Muscle layer of colon (tissue), 2 donors: ENCODE measurements at regions not wholly inside any gene's neighbourhood (a gene's known extent, or its start where the extent isn't known, plus 50 kb on each side); places are given as distances from the start of the nearest gene placed in this dataset.

ENCODE experiments used
- H3K27ac ChIP-seq: one replicate; pipeline ENCODE4 v1.7.0; 2013; ENCODE audit warnings: low read depth, mild to moderate bottlenecking, low read length, moderate library complexity
- H3K27me3 ChIP-seq, 2 donors: one replicate each; pipeline ENCODE4 v1.7.0; 2013; ENCODE audit warnings: low read length in 2 of 2, mild to moderate bottlenecking in 2 of 2; ENCODE audit not compliant: insufficient read depth in 2 of 2, control insufficient read depth in 1 of 2
- H3K36me3 ChIP-seq: one replicate; pipeline ENCODE4 v1.7.0; 2013; ENCODE audit warnings: mild to moderate bottlenecking, low read length; ENCODE audit not compliant: insufficient read depth
- H3K4me1 ChIP-seq: one replicate; pipeline ENCODE4 v1.7.0; 2013; ENCODE audit warnings: mild to moderate bottlenecking, low read length; ENCODE audit not compliant: insufficient read depth
- H3K4me3 ChIP-seq, 2 donors: one replicate each; pipeline ENCODE4 v1.7.0; 2013; ENCODE audit warnings: low read length in 2 of 2, low read depth in 1 of 2, mild to moderate bottlenecking in 1 of 2, moderate library complexity in 1 of 2
- H3K9ac ChIP-seq: one replicate; pipeline ENCODE4 v1.7.0; 2013; ENCODE audit warnings: low read length
- H3K9me3 ChIP-seq: one replicate; pipeline ENCODE4 v1.7.0; 2013; ENCODE audit warnings: mild to moderate bottlenecking, low read length
- donor health status: abdominal sarcoma.
- donor health status: Adenocarcinoma of cecum.

DNA sequence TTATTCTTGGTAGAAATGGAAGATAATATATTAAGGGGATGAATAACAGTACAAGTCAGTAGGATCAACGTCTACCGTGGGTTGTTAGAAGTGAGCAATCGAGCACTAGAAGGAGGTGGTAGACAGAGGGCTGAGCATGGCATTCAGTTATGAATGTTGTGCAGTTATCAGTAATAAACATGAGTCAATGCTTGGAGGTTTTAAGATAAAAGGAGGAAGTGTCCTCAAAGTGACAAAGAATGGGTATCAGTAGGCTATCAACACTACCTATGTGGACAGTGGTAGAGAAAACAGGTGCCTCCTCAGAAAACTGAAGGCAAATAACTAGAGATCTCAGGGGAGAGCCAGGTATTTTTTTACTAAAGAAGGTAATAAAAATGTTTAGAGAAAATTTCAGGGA, 1607.0 kb downstream of the PCDH9 start:
- no peak overlapping the region for H3K27ac ChIP-seq
- H3K36me3 ChIP-seq = no peaks in the 10 kb centered on the region
- no peaks in the 10 kb centered on the region for H3K27me3 ChIP-seq
- no peak overlapping the region for H3K9ac ChIP-seq
- no peak overlapping the region for H3K4me3 ChIP-seq
- H3K4me1 ChIP-seq = no peaks in the 10 kb centered on the region
- H3K9me3 ChIP-seq = no peaks in the 10 kb centered on the region

DNA sequence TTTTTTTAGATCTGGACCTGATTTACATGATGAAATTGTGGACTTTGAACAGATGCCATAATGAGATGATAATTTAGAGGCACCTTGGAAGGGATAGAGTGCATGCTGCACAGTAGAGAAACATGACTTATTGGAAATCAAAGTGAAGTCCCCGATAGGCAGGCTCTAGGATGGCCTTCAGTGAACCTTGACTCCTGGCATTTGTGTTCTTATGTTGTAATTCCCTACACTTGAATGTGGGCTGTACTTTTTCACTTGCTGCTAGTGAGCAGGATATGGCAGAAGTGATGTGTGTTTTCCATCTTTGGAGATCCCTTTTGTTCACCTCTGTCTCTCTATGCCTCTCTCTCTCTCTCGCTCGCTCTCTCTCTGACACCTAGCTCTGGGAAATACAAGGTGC, 1614.6 kb downstream of the PCDH9 start:
- no peak overlapping the region for H3K9ac ChIP-seq
- H3K27me3 ChIP-seq = no peaks in the 10 kb centered on the region
- H3K9me3 ChIP-seq = no peaks in the 10 kb centered on the region
- H3K36me3 ChIP-seq = no peaks in the 10 kb centered on the region
- no peaks in the 10 kb centered on the region for H3K4me1 ChIP-seq
- H3K27ac ChIP-seq = no peak overlapping the region
- no peak overlapping the region for H3K4me3 ChIP-seq

DNA sequence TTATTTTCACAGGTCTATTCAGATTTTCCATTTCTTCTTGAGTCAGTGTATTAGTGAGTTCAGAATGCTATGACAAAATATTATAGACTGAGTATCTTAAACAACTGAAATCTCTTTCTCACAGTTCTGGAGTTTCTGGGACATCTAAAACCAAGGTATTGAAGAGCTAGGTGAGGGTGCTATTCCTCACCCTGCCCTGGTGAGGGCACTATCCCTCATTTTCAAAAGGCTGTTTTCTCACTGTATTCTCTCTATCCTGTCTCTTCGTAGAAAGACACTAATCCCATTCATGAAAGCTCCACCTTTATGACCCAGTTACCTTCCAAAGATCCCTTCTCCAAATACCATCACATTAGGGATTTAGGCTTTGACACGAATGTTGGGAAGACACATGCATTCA, 1617.1 kb downstream of the PCDH9 start:
- no peaks in the 10 kb centered on the region for H3K9me3 ChIP-seq
- no peaks in the 10 kb centered on the region for H3K27me3 ChIP-seq
- no peak overlapping the region for H3K9ac ChIP-seq
- no peaks in the 10 kb centered on the region for H3K36me3 ChIP-seq
- no peak overlapping the region for H3K27ac ChIP-seq
- no peak overlapping the region for H3K4me3 ChIP-seq
- no peaks in the 10 kb centered on the region for H3K4me1 ChIP-seq

DNA sequence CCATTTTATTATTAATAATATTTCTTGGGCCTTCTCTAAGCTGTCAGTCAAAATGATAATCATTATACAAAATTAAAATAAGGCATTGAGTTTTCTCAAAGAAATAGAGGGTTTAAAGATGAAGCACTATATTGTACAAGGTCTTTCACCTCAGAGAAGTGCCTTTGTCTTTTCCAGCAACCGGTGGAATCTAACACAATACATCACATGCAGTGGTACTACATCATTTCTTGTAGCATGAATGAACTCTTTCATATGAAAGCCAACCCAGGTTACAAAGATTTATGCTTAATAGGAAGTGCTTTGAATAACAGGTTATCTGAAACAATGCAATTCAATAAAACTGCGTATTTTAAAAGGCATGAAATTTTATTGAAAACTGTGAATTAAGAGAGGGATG, 1620.8 kb downstream of the PCDH9 start:
- no peaks in the 10 kb centered on the region for H3K4me1 ChIP-seq
- H3K4me3 ChIP-seq = no peak overlapping the region
- no peak overlapping the region for H3K27ac ChIP-seq
- H3K27me3 ChIP-seq = no peaks in the 10 kb centered on the region
- H3K9ac ChIP-seq = no peak overlapping the region
- no peaks in the 10 kb centered on the region for H3K9me3 ChIP-seq
- no peaks in the 10 kb centered on the region for H3K36me3 ChIP-seq

DNA sequence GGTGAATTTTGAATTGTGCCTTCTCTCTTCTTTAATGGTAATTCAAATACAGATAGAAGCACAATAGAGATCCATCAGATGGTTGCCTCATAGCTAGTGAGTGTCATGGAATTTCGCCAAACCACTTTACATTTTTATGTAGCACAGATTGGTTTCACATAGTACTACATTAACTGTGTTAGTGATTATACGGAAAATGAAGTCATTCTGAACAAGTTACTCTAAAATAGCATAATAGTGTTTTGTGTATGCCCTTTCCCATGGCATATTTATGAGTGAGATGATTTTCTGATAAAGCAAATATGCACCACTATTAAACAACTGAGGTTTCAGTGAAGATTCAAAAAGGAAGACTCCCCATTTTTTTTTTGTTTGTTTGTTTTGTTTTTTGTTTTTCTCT, 1623.5 kb downstream of the PCDH9 start:
- no peak overlapping the region for H3K27ac ChIP-seq
- H3K36me3 ChIP-seq = no peaks in the 10 kb centered on the region
- no peaks in the 10 kb centered on the region for H3K27me3 ChIP-seq
- H3K9me3 ChIP-seq = no peaks in the 10 kb centered on the region
- H3K4me1 ChIP-seq = no peaks in the 10 kb centered on the region
- no peak overlapping the region for H3K9ac ChIP-seq
- H3K4me3 ChIP-seq = no peak overlapping the region

DNA sequence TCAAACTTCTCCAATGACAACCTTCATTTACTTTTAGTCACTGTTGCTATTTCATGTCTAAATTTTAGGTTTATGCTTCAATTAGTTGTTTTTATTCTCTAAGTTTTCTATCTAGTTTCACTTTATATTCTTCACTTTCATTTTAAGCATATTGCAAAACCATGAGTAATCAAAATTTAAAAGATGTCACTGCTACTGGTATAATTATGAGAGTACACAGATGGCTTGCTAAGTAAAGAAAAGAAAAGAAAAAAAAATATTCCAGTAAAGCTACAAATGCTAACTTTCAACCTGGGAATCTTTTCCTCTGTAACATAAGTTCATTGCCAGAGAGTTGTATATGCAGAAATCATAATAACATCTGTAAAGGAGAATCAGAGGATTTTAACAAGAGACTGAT, 1624.7 kb downstream of the PCDH9 start:
- Histone ChIP-seq H3K9me3 (no peaks in the 10 kb centered on the region), H3K9ac (no peak overlapping the region), H3K27ac (no peak overlapping the region), H3K4me3 (no peak overlapping the region), H3K27me3 (no peaks in the 10 kb centered on the region), H3K4me1 (no peaks in the 10 kb centered on the region), H3K36me3 (no peaks in the 10 kb centered on the region)

DNA sequence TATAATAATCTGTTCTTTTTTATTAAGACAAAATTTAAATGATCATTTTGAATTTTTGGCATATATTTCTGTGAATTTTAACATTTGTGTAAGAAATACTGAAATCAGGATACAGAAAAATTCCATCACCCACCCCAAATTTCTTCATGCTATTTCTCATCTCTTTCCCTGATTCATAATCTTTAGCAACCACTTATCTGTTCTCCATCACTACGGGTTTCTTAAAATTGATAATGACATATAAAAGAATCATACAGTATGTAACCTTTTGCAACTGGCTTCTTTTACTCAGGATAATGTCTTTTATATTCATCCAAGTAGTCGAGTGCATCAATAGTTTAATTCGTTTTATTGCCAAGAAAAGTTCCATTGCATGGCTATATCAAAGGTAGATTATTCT, 1627.0 kb downstream of the PCDH9 start:
- Histone ChIP-seq H3K27me3 (no peaks in the 10 kb centered on the region), H3K9ac (no peak overlapping the region), H3K4me1 (no peaks in the 10 kb centered on the region), H3K4me3 (no peak overlapping the region), H3K36me3 (no peaks in the 10 kb centered on the region), H3K9me3 (no peaks in the 10 kb centered on the region), H3K27ac (no peak overlapping the region)

DNA sequence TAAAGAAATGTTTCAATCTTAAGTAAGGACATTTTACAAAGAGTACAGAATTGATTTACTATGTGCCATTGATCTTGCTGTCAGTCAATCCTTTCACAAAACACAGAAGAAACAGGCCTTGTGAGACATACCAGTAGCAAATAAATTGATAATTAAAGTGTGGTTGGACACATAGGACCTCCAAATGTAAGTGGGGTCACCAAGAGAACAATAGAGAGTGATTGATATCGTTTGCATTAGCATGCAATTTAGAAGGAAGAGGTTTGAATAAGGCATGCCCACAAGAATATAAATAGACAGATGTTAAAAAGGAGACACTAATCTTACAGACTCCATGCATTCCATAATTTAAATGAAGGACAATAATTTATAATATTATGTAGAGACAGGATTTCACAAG, 1628.3 kb downstream of the PCDH9 start:
- H3K4me3 ChIP-seq = no peak overlapping the region

DNA sequence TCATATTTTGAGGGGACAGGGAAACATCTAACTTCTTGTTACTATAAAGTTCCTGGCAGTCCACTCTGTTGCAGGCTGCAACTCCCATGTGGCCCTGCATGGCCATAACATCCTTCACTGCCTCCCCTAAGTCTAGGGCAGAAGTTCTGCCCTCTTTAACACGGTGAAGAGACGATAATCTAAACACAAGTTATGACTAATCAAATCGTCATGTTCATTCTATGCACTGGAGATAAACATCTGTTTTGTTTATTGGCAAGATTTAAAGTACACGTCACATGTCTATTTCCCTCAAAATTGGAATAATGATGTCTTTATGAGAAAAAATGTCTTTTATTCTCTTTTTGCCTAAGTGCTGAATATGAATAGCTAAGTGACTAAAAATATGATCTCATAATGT, 1629.4 kb downstream of the PCDH9 start:
- Histone ChIP-seq H3K27me3 (no peaks in the 10 kb centered on the region), H3K4me1 (no peaks in the 10 kb centered on the region), H3K36me3 (no peaks in the 10 kb centered on the region), H3K4me3 (no peak overlapping the region), H3K27ac (no peak overlapping the region), H3K9me3 (no peaks in the 10 kb centered on the region), H3K9ac (no peak overlapping the region)

More for the DNA sequence above, 1628.3 kb downstream of the PCDH9 start:
- H3K9me3 ChIP-seq = no peaks in the 10 kb centered on the region
- no peak overlapping the region for H3K27ac ChIP-seq
- H3K4me1 ChIP-seq = no peaks in the 10 kb centered on the region
- H3K27me3 ChIP-seq = no peaks in the 10 kb centered on the region
- no peak overlapping the region for H3K9ac ChIP-seq
- no peaks in the 10 kb centered on the region for H3K36me3 ChIP-seq

DNA sequence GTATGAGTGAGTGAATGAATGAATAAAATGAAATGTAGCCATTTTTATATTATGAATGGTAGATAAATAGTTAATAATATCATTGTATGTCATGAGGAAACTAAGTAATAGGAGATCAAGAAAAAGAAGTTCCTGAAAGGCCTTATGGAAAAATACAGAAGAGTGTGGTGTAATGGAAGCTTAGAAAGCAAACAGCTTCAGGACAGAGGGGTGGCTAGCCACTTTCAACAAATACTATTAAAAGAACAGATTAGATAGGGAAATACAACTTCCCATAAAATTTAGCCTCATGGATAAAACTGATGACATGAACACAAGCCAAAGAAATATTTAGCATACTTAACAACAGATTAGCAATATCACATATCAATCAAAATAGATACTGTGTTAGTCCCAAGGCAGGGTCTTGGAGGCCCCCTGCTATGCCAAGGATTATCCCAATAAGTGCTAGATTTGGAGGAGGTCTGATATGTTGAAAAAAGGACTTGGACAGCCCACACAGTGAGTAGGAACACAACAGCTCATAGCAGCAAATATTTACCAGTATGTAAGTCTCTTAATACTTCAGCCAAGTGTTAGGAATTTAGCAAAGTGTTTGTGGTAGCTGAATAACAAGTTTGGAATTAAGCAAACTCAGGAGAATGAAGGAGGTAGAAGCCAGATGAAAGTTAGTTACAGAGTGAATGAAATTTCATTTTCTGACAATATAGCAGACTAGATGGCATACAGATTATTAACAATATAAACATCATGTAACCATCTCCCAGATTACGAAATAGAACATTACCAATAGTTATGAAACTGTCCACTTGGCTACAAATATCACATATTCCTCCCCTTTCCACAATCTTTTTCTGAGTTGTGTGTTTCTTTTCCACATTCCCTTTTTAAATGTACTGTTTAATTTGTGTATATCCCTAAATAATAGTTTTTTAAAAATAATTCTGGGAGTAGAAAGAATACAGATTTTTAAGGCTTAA, 1632.0 kb downstream of the PCDH9 start:
- Histone ChIP-seq H3K27ac (no peak overlapping the region), H3K27me3 (no peaks in the 10 kb centered on the region), H3K36me3 (no peaks in the 10 kb centered on the region), H3K4me1 (no peaks in the 10 kb centered on the region), H3K9me3 (no peaks in the 10 kb centered on the region), H3K4me3 (no peak overlapping the region), H3K9ac (no peak overlapping the region)

DNA sequence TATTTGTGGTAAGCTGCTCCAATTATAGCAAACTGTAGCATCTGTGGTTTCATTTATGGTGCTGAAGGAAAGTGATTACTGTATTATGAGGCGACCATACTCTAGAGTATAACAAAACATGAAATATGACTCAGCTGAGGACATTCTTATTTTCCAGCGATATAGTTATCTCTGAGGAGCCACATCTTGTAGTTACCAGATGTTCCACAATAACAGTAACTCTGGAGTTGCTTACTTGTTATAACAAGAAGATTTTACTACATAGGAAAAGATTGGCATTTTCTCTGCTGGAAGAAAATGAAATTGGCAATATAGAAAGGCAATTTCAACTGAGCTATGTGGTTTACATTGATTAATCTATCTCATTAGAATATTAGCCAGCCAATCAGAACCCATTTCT, 1634.2 kb downstream of the PCDH9 start:
- H3K27me3 ChIP-seq = no peaks in the 10 kb centered on the region
- no peaks in the 10 kb centered on the region for H3K36me3 ChIP-seq
- no peak overlapping the region for H3K9ac ChIP-seq
- H3K27ac ChIP-seq = no peak overlapping the region
- H3K9me3 ChIP-seq = no peaks in the 10 kb centered on the region
- no peak overlapping the region for H3K4me3 ChIP-seq
- H3K4me1 ChIP-seq = no peaks in the 10 kb centered on the region

DNA sequence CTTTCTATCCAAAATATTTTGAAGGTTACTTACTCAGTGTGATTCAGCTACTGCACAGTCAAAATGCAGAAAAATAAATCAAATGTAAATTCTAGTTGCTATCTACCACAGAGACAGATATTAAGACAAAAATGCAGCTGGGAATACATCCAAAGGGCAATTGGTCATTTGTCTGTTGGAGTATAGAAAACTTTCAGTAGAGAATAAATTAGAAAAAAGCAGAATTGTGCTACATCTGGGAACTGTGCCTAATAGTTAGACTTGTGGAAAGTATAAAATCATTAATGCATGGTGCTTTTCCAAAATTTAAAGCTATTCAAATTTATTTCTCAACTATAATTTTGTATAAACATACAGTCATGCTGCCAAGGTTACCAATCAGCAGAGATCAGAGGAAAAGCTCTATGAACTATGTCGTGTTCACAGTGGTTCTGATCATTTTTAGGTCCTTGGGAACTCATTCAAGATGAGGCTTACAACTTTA, 1635.8 kb downstream of the PCDH9 start:
- no peaks in the 10 kb centered on the region for H3K27me3 ChIP-seq
- no peaks in the 10 kb centered on the region for H3K9me3 ChIP-seq
- no peaks in the 10 kb centered on the region for H3K4me1 ChIP-seq
- no peak overlapping the region for H3K4me3 ChIP-seq
- H3K27ac ChIP-seq = no peak overlapping the region
- no peak overlapping the region for H3K9ac ChIP-seq
- no peaks in the 10 kb centered on the region for H3K36me3 ChIP-seq
